GM19351 (cell line): ENCODE measurements at regions not wholly inside any gene's neighbourhood (a gene's known extent, or its start where the extent isn't known, plus 50 kb on each side); places are given as distances from the start of the nearest gene placed in this dataset.
"Not testable (repeated sequence)": the region's sequence is repeated elsewhere in the genome, so short reads cannot be mapped to it uniquely, and the experiment has no call there.

Experiments
- ATAC-seq: cut with Tn5 transposase; IDR thresholded peaks from one replicate; pipeline ENCODE4 v1.9.1; 2021; ENCODE audit warnings: mild to moderate bottlenecking, moderate library complexity; ENCODE audit not compliant: unreplicated experiment

DNA sequence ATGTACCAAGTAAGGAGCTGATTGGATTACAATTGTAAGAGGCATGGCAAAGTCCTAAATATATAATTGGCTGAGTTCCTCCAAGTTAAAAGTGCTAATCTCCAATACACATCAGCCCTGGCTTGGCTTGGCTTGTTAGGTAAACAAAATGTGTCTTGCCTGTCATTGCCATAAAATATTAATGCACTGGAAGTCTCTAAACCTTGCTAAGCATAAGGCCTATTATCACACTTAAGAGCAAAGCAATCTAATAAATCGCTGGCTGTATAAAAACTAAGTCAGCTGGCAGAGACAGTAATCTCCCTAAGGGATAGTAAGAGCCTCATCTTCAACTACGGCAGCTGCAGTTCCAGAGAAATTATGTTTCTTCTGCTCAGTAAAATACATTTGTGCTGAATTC, 418.6 kb upstream of the GRAMD2B start:
- no peak for ATAC-seq

DNA sequence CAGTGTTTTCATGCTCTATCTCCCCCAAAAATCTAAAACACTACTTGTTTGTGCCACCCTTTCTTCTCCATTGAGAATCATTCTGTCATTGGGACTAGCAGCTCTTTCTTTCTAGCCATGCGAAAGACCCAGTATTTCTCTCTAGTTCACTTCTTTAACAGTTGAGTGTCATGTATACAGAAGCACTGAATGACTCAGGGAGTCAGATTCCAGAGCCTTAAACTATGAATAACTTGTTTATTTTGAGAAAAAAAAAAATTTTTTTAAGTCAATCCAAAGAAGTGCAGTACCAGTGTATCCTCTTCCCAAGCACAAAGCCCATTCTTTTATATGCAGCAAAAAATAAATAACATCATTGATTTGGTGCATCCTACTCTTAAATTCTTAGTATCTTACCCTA, 415.4 kb upstream of the GRAMD2B start:
- no peak for ATAC-seq

DNA sequence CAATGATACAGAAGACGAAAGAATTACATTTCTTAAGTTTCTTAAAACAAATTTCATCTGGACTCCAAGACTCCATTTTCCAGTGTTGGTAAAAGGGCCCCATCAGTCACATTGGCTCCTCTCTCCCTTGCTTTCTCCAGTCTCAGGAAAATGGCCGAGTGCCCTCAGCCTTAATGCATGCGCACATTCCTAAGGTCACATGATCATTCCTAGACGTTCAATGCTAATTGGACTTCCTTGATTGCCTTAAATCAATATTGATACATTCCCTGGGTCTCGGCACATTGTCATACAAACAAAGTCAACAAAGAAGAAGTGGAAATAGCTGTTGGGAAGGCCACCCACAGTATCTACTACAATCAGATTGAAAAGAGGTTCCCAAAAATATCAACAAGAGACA, 413.6 kb upstream of the GRAMD2B start:
- ATAC-seq, result no peak

DNA sequence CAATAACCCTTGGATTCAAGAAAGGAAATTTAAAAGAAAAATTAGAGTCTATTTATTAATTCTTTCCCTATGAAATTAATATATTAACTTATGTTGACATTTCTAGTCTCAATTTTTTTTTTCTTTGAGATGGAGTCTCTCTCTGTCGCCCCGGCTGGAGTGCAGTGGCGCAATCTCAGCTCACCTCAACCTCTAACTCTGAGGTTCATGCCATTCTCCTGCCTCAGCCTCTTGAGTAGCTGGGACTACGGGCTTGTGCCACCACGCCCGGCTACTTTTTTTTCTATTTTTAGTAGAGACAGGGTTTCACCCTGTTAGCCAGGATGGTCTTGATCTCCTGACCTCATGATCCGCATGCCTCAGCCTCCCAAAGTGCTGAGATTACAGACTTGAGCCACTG, 411.7 kb upstream of the GRAMD2B start:
- not testable (repeated sequence) for ATAC-seq

DNA sequence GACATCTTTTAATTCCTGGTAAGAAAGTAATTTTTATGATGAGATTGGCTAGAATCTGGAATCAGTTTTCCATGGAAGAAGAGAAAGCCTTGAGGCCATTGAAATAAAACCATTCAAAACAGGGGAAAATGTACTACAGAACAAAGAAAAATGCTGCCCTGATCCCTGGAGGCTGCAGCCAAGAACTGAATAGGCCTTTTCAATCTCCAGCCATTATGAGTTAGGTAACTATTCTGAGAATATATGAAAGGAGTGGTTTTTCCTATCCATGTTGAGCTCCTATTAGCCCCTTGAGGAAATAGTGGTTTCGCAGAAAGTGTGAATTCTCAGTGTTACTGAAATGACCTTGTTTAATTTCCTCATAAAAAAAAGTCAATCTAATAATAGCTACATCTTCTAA, 408.5 kb upstream of the GRAMD2B start:
- no peak for ATAC-seq

DNA sequence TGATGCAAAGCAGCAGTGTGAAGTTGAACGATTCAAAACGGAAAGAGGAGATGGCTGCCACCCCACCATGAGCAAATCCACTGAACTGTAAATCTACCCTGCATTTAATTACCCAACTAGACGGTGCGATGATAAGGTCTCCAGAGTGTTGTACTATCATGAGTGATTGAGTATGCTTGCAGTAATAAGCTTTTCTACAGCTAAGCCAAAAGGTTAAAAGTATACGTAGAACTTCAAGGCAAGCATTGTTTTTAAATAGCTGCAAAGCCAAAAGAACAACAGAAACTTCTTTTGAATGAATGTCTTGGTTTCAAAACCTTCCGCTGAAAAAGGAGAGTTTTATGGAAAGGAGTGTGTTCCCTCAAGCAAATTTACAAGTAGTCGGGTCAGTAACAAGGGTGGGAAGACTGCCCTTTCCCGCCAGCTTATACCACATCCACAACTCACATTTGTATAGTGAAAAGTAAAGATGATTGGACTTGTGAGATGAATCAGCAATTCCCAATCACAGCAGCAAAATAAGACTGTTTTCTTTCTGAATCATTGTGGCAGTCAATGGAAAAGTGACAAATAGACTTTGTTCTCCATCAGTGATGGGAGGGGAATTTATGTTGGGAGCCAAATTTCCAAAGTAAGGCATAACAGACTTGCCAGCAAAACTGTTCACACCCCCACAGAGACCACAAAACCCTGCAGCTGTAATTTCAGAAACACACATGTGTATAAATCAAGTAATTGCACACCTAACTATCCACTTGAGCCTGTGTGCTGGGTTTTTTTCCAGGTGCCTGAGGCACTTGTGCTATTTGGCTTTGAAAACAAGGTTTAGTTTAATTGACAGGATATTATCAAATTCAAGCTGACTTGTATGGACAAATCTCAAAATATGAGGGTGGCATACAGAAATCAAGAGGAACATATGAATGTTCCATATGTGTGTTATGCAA, 407.7 kb upstream of the GRAMD2B start:
- no peak for ATAC-seq

DNA sequence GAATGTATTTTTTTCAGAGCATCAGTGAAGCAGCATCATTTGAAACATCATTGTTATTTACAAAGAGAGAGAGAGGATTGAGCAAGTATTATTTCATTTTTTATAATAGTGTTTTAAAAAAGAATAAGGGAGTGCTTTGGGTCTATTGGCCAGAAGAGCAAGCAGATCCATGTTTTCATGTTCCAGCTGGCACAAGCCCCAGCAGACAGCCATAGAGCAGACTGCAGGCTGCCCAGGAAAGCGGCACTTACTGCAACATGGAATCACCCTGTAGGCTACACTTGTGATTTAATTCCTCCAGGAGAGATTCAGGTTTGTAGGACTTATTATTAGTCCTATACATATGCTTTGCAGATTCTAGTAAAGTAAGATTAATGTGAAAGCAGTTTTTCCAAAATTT, 407.0 kb upstream of the GRAMD2B start:
- ATAC-seq, result no peak

DNA sequence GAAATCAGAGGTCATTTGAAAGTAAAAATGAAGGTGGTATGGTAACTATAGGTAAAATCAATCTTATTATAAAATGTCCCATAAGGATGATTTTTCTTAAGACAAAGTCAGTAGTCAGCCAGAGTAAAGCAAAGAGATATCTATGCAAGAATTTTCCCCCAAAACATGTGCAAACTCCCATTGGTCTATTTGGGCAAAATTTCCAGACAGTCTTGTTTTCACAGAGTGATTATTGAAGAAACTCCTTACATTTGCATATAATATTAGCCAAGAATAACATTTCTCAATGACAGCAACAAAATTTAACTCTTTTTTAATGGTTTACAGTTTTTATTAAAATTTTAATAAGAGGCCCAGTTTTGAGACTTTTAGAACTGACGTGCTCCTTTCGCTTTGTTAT, 406.1 kb upstream of the GRAMD2B start:
- no peak for ATAC-seq

DNA sequence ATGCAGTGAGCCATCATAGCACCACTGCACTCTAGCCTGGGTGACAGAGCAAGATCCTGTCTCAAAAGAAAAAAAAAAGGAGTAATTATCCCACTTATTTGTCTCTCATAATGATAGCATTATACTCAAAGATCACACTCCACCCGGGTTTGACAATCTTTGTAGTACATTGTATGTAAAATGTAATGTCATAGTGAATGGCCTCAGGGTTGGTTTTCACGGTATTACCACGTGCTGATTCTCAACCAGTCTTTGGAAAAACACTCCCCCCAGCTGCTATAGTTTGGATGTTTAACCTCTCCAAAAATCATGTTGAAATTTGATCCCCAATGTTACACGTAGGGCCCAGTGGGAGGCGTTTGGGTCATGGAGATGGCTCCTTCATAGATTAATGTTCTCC, 402.4 kb upstream of the GRAMD2B start:
- no peak for ATAC-seq

DNA sequence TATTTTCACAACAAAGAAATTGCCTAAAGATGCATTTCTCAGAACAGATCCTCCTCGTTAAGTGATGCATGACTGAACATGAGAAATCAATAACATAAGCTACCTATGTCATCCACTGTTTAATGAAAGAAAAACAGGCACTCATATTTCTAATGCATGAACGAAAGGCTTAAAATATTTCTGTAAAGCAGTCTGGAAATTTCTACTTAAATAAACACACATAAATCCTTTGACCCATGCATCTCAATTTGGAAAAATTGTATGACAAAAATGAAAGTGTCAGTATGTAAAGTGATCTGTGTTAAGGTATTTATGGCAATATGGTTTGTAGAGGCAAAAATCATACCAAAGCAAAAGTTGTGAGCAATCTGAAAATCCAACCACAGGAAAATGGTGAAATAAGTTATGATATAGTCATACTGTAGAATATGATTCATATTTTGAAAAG, 399.2 kb upstream of the GRAMD2B start:
- ATAC-seq, result no peak

DNA sequence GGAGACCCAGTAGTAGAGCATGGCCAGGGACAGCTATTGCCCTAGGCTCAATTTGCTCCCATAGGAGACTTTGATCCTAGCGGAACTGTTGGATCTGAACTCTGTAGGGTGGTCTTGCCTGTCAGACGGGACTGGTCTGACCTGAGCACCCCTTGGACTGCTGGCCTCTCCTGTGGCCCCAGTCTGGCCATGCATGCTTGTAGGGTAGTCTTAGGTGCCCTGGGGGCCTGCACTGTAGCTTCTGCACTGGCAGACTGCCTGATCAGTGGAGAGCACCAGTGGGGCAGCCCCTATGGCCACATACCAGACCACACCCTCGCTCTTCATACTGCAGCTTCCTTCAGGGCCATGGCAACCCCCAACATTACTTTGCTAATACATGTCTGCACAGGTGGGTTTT, 396.1 kb upstream of the GRAMD2B start:
- ATAC-seq, result no peak

DNA sequence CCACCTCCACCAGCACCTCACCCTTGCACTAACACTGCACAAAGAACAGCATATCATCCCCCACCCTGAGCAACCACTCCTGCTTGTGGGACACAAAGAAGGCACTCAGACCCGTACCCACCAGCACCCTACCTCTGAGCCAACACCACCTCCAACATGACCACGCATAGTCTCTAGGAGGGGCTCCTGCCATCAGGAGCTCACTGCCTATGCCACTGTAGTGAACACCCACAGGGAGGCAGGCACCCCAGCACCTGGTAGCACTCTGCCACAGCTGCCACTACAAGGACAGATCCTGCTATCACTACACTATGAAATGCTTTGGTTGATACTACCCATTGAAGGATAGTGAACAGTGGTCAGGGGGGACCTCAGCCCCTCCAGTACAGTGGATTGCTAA, 395.6 kb upstream of the GRAMD2B start:
- no peak for ATAC-seq

DNA sequence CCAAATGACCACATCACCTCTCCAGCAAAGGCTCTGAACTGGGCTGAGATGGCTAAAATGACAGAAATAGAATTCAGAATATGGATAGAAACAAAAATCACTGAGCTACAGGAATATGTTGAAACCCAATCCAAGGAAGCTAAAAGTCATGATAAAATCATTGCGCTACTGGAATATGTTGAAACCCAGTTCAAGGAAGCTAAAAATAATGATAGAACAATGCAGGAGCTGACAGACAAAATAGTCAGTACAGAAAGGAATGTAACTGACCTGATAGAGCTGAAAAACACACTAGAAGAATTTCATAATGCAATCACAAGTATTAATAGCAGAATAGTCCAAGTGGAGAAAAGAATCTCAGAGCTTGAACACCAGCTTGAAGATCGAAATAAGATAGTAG, 394.9 kb upstream of the GRAMD2B start:
- no peak for ATAC-seq

DNA sequence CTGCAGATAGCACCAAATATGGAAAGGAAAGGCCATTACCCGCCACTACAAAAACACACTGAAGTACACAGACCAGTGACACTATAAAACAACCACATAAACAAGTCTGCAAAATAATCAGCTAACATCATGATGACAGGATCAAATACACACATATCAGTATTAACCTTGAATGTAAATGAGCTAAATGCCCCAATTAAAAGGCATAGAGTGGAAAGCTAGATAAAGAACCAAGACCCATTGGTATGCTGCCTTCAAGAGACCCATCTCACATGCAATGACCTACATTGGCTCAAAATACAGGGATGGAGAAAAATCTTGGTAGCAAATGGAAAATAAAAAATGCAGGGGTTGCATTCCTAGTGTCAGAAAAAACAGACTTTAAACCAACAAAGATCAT, 393.9 kb upstream of the GRAMD2B start:
- not testable (repeated sequence) for ATAC-seq

DNA sequence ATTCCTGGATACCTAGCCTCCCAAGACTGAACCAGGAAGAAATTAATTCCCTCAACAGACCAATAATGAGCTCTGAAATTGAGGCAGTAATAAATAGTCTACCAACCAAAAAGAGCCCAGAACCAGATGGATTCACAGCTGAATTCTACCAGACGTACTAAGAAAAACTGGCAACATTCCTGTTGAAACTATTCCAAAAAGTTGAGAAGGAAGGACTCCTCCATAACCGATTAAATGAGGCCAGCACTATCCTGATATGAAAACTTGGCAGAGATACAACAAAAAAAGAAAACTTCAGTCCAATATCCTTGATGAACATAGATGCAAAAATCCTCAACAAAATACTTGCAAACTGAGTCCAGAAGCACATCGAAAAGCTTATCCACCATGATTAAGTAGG, 392.5 kb upstream of the GRAMD2B start:
- ATAC-seq, result no peak

DNA sequence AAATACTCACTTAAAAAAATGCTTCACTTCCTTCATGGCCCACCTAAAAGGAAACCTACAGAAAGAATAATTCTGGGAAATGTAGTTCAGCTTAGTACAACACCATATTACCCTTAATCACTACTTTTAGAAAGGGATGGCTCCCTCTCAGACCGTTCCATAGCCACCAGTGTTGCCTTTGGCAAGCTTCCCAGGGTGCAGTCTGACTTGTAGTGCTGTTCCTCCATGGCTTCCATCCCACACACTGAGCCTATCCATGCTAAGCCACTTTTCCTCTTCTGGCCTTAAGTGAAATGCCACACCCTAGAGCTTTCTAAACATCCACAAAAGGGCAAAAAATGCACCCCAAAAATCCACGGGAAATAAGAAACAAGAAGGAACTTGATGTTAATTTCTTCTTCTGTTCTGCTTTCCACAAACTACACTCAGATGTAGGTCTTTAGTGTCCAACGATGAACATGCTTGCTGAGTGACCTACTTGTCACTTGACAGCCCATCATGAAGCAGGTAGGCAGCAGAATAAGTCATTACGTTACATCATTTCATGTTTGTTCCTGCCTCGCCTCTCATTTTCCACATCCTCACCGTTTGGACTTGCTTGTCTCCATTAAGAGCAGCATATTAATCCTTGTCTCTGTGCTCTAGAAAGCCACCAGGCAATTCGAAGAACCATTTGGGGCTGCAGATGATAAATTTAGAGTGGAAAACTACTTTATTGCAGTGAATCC, 391.1 kb upstream of the GRAMD2B start:
- ATAC-seq, result no peak

DNA sequence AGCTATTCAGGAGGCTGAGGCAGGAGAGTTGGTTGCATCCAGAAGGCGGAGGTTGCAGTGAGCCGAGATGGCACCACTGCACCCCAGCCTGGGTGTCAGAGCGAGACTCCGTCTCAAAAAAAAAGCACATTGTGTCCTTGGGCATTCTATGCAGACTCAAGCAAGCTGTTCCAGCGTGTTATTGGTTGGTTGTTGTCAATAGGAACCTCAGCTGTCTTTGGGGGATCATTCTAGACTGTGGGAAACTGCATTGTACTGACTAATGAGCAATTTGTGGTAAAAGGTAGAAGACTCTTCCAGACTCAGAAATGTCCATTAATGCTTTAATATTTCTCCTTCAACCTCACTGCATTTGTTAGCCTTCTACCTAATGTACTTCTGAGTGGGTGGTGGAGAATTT, 379.5 kb upstream of the GRAMD2B start:
- no peak for ATAC-seq

DNA sequence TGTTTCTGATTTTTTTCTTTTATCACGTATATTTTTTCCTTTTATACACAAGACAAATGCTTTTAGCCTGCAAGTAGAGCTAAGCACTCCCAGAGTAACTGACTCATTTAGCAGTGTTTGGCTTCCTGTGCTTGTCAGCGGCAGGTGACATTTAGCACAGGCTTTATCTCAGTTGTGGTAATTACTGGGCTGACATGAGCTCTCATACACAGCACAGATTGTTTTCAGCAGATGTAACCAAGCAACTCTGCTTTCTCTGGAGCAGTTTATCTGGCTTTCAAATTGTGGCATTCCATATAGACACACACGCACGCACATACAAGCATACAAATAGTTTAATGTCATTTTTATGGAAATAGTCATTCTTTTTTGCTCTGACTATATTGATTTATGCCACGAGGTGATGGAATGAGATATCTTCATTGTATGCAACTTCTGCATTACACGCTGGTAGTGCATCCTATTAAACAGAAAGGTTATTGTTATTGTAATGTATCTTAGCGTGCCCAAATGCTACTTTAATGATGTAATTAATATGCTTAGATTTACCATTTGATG, 379.0 kb upstream of the GRAMD2B start:
- ATAC-seq, result no peak

DNA sequence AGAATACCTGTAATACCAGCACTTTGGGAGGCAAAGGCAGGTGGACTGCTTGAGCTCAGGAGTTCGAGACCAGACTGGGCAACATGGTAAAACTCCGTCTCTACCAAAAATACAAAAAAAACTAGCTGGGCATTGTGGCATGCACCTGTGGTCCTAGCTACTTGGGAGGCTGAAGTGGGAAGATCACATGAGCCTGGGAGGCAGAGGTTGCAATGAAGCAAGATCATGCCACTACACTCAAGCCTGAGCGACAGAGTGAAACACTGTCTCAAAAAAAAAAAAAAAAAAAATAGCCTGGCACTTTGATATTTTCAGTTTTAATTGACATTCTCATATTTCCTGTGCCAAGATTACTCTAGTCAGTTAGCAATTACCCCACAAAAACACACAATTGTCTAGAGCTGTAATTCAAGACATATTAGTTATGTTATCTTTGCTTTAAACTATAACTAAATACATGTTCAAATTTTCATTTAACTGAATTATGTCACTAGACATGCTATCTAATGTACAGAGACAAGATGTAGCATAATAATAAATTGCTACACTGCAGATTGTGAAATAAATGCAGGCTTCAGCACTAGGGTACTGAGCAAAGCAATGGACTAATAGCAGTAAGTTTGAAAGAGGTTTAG, 378.2 kb upstream of the GRAMD2B start:
- no peak for ATAC-seq

DNA sequence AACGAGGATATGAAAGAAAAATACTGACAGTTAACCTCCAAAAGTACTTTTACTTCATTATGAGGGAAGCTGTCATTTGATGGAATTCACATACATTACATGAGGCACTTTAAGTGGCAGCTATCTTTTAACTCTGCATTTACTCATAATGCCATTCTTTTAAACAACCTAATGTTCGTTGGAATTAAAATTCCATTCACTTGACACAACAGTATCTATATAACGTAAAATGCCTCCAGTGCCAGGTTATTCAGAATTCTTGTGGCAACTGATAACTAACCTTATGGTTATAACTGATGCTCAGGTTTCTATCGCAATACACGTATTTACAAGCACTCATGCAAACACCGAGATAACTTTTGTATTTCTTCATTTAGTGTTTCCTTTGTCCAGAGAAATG, 376.9 kb upstream of the GRAMD2B start:
- ATAC-seq, result no peak

DNA sequence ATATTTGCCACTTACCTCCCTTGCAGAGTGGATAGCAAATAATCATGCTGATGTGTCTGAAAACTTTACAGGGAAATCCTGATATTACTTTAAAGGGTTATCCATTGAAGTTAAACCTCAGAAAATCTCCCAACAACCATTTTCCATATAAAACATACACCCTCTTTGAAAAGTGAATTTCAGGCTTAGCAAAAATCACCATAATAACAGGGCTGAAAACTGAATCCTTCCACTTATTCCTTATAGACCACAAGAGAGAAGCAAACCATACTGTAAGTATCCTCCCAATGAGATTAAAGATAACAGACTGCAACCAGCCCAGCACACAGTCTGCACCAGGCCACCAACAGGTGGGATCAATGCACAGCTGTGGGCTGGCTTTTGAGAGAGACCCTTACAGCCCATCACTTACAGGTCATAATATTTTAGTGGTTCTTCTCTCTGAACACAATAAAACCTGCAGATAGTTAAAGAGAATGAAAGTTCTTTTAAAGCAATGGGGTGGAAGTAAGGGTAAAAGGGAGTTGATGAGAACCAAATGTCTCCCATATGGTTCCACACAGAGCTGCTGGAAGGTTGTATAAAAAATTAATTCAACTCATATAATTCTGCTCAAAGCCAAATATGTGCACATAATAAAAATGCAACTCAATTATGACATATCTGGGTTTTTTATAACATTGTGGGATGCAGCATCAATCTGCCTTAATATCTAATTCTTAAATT, 376.2 kb upstream of the GRAMD2B start:
- no peak for ATAC-seq
